Prostate gland (tissue), 2 donors: ENCODE measurements at regions not wholly inside any gene's neighbourhood (a gene's known extent, or its start where the extent isn't known, plus 50 kb on each side); places are given as distances from the start of the nearest gene placed in this dataset.

Experiments used
- POLR2A ChIP-seq: fragments of 450-650 bp; IDR thresholded peaks from one replicate; pipeline ENCODE4 v1.6.1; 2016; ENCODE audit warnings: antibody characterized with exemption, mild to moderate bottlenecking
- POLR2AphosphoS5 ChIP-seq: sonication (generic); formaldehyde crosslinking; IDR thresholded peaks from one replicate; pipeline ENCODE4 v1.6.1; 2017; ENCODE audit warnings: antibody characterized with exemption
- TF ChIP-seq, protein P1 (sequence below), 4 experiments: fragments of 200-600 bp in 2 of 4; fragments of 450-650 bp in 2 of 4; sonication (generic) in 2 of 4; IDR thresholded peaks; 1 replicate in 3 of 4; 2 replicates in 1 of 4; pipeline ENCODE4 v1.5.1; 2016 to 2019; ENCODE audit warnings: antibody characterized with exemption in 4 of 4, mild to moderate bottlenecking in 2 of 4, moderate library complexity in 2 of 4

DNA sequence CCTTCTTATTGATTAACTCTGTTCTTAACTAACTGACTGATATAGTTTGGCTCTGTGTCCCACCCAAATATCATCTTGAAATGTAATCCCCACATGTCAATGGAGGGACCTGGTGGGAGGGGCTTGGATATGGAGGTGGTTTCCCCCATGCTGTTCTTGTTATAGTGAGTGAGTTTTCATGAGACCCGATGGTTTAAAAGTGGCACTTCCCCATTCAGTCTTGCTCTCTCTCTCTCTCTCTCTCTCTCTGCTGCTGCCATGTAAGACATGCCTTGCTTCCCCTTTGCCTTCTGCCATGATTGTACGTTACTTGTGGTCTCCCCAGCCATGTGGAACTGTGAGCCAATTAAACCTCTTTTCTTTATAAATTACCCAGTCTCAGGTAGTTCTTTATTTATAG is 81.8 kb upstream of the SPACA1 start:
- TF ChIP-seq, protein P1, sequence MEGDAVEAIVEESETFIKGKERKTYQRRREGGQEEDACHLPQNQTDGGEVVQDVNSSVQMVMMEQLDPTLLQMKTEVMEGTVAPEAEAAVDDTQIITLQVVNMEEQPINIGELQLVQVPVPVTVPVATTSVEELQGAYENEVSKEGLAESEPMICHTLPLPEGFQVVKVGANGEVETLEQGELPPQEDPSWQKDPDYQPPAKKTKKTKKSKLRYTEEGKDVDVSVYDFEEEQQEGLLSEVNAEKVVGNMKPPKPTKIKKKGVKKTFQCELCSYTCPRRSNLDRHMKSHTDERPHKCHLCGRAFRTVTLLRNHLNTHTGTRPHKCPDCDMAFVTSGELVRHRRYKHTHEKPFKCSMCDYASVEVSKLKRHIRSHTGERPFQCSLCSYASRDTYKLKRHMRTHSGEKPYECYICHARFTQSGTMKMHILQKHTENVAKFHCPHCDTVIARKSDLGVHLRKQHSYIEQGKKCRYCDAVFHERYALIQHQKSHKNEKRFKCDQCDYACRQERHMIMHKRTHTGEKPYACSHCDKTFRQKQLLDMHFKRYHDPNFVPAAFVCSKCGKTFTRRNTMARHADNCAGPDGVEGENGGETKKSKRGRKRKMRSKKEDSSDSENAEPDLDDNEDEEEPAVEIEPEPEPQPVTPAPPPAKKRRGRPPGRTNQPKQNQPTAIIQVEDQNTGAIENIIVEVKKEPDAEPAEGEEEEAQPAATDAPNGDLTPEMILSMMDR (IDR thresholded peaks at IDR 0.05) = no peak
- no peak for TF ChIP-seq POLR2A
- TF ChIP-seq POLR2AphosphoS5 = no peak
